PC-9 (cell line): ENCODE measurements at regions not wholly inside any gene's neighbourhood (a gene's known extent, or its start where the extent isn't known, plus 50 kb on each side); places are given as distances from the start of the nearest gene placed in this dataset.

Experiments used
- BruUV-seq: library from RNA; stranded (reverse); fragments of 400-500 nt; replicated peaks from 2 replicates; lab custom pipeline; 2021; lab: Mats Ljungman, UMichigan
- CTCF ChIA-PET: fragments of 300-600 bp; sonication (Branson Sonifier 250); formaldehyde crosslinking; loops from one replicate; lab custom pipeline; 2022; ENCODE audit warnings: antibody characterized with exemption; lab: Charles Lee
- POLR2A ChIA-PET: fragments of 300-600 bp; sonication (Branson Sonifier 250); formaldehyde crosslinking; loops from one replicate; lab custom pipeline; 2022; ENCODE audit warnings: antibody characterized with exemption; ENCODE audit not compliant: unreplicated experiment; lab: Charles Lee
- DNase-seq, 2 experiments: peaks; one replicate each; pipeline versions ENCODE4 v3.0.0 to v3.0.0-alpha.2; 2015 to 2022; ENCODE audit warnings: mixed read lengths in 1 of 2
- H2AFZ ChIP-seq: fragments of 200-600 bp; sonication (generic); 2 replicates; pipeline ENCODE4 v1.8.1; 2017; ENCODE audit warnings: antibody characterized with exemption
- H3F3A ChIP-seq: fragments of 200-600 bp; sonication (generic); 2 replicates; pipeline ENCODE4 v1.8.1; 2017; ENCODE audit warnings: antibody characterized with exemption, mild to moderate bottlenecking, low read depth; ENCODE audit not compliant: insufficient read depth
- H3K27ac ChIP-seq: fragments of 200-600 bp; sonication (generic); 2 replicates; pipeline ENCODE4 v1.6.1; 2016; ENCODE audit warnings: mixed run types
- H3K27me3 ChIP-seq: fragments of 200-600 bp; sonication (generic); 2 replicates; pipeline ENCODE4 v1.6.1; 2016; ENCODE audit warnings: low read depth, mixed run types; ENCODE audit not compliant: insufficient read depth
- H3K36me3 ChIP-seq: fragments of 200-600 bp; sonication (generic); 2 replicates; pipeline ENCODE4 v1.6.1; 2016; ENCODE audit warnings: low read depth, mixed run types
- H3K4me1 ChIP-seq: fragments of 200-600 bp; sonication (generic); replicated peaks from 2 replicates; pipeline ENCODE4 v1.6.1; 2016; ENCODE audit warnings: mixed run types; ENCODE audit not compliant: insufficient read depth
- H3K4me2 ChIP-seq: fragments of 200-600 bp; sonication (generic); 2 replicates; pipeline ENCODE4 v1.6.1; 2017; ENCODE audit warnings: mixed run types
- H3K4me3 ChIP-seq: fragments of 200-600 bp; sonication (generic); 2 replicates; pipeline ENCODE4 v1.6.1; 2016; ENCODE audit warnings: mixed run types
- H3K79me2 ChIP-seq: fragments of 200-600 bp; sonication (generic); 2 replicates; pipeline ENCODE4 v1.6.1; 2017; ENCODE audit warnings: low read depth, mixed run types
- H3K9me2 ChIP-seq: fragments of 200-600 bp; sonication (generic); 2 replicates; pipeline ENCODE4 v1.8.1; 2017; ENCODE audit warnings: mild to moderate bottlenecking; ENCODE audit not compliant: insufficient read depth
- H3K9me3 ChIP-seq: fragments of 200-600 bp; sonication (generic); 2 replicates; pipeline ENCODE4 v1.8.1; 2016; ENCODE audit warnings: low read depth; ENCODE audit not compliant: insufficient read depth
- H4K20me1 ChIP-seq: fragments of 200-600 bp; sonication (generic); 2 replicates; pipeline ENCODE4 v1.8.1; 2017; ENCODE audit not compliant: insufficient read depth
- EZH2 ChIP-seq: fragments of 200-600 bp; sonication (generic); IDR thresholded peaks from 2 replicates; pipeline ENCODE4 v1.8.0; 2017; ENCODE audit warnings: antibody characterized with exemption, low read depth
- intact Hi-C: fragments of 100-400 bp; cut with micrococcal nuclease; formaldehyde crosslinking; loops from one replicate; pipeline ENCODE4 v1.10.0; 2022; ENCODE audit not compliant: unreplicated experiment
- TF ChIP-seq, protein P1 (sequence below): fragments of 200-600 bp; sonication (generic); conservative IDR thresholded peaks from 2 replicates; pipeline ENCODE4 v1.6.1; 2017; ENCODE audit warnings: mixed run types, antibody characterized with exemption, mild to moderate bottlenecking, moderate library complexity

DNA sequence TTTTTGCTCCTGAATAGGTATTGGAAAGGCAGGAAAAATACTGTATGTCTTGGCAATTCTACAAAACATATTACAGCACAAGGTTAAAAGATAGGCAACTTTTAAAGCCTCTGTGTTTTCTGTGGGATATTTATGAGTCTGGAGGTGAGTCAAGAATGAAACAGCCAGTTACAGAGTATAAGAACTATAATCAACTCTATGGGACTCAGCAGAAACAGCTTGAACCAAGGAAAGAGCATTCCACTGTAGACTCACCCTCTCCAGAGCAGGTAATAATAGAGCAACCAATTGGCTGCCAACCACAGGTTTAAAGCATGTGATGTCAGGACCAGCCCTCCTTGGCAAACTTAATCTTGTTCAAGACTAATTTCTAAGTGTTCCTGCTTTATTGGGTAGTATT is 100.5 kb upstream of the MDM1 start:
- no peaks in the 10 kb centered on the region for H3K36me3 ChIP-seq
- no TSS peak for BruUV-seq
- intact Hi-C loops, result no loop called here
- TF ChIP-seq, protein P1, sequence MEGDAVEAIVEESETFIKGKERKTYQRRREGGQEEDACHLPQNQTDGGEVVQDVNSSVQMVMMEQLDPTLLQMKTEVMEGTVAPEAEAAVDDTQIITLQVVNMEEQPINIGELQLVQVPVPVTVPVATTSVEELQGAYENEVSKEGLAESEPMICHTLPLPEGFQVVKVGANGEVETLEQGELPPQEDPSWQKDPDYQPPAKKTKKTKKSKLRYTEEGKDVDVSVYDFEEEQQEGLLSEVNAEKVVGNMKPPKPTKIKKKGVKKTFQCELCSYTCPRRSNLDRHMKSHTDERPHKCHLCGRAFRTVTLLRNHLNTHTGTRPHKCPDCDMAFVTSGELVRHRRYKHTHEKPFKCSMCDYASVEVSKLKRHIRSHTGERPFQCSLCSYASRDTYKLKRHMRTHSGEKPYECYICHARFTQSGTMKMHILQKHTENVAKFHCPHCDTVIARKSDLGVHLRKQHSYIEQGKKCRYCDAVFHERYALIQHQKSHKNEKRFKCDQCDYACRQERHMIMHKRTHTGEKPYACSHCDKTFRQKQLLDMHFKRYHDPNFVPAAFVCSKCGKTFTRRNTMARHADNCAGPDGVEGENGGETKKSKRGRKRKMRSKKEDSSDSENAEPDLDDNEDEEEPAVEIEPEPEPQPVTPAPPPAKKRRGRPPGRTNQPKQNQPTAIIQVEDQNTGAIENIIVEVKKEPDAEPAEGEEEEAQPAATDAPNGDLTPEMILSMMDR, result no peak
- TF ChIP-seq EZH2, result no peak
- no peaks in the 10 kb centered on the region for H4K20me1 ChIP-seq
- no peak for DNase-seq
- H3K9me2 ChIP-seq, result no peaks in the 10 kb centered on the region
- peaks cover 5% of the 10 kb centered on the region for H3K4me1 ChIP-seq
- ChIA-PET POLR2A (no interaction called here), CTCF (no interaction called here)
- H2AFZ ChIP-seq, result no peak overlapping the region
- no peaks in the 10 kb centered on the region for H3K79me2 ChIP-seq
- no peaks in the 10 kb centered on the region for H3K27me3 ChIP-seq
- no peaks in the 10 kb centered on the region for H3F3A ChIP-seq
- H3K9me3 ChIP-seq, result no peaks in the 10 kb centered on the region; the same call in 1 of the 2 replicates
- H3K27ac ChIP-seq, result no peak overlapping the region
- H3K4me3 ChIP-seq, result no peak overlapping the region
- no peak overlapping the region for H3K4me2 ChIP-seq

GRCh38 chr12:68434391-68435298 is 102.5 kb upstream of the MDM1 start:
- ChIA-PET POLR2A (no interaction called here), CTCF (no interaction called here)
- H3K36me3 ChIP-seq, result no peaks in the 10 kb centered on the region
- BruUV-seq, result no TSS peak
- no peak overlapping the region for H3K4me3 ChIP-seq
- no peak for DNase-seq
- H3K79me2 ChIP-seq, result no peaks in the 10 kb centered on the region
- peaks cover 5% of the 10 kb centered on the region for H3K4me1 ChIP-seq
- H3F3A ChIP-seq, result no peaks in the 10 kb centered on the region
- no peak overlapping the region for H2AFZ ChIP-seq
- no peaks in the 10 kb centered on the region for H3K9me2 ChIP-seq
- intact Hi-C loops, result no loop called here
- H3K27ac ChIP-seq, result no peak overlapping the region
- no peaks in the 10 kb centered on the region; the same call in 1 of the 2 replicates for H3K9me3 ChIP-seq
- no peaks in the 10 kb centered on the region for H4K20me1 ChIP-seq
- TF ChIP-seq, protein P1, result no peak
- no peak for TF ChIP-seq EZH2
- H3K27me3 ChIP-seq, result no peaks in the 10 kb centered on the region
- H3K4me2 ChIP-seq, result no peak overlapping the region

DNA sequence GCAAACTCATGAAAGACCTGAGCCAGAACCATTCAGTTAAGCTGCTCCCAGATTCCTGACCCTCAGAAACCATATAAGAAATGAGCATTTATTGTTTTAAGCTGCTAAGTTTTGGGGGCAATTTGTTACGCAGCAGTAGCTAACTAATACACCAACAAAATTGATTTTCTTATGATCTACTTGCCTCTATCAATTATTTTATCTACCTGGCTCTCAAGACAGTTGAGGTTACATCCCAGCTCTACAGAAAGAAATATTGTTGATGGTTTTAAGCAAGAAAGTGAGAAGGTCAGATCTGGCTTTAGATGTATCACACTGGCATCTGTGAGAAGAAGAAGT is 103.1 kb upstream of the MDM1 start:
- Histone ChIP-seq H3K27ac (no peak overlapping the region), H3K9me3 (no peaks in the 10 kb centered on the region; the same call in 1 of the 2 replicates), H3K4me1 (peaks cover 5% of the 10 kb centered on the region), H3K27me3 (no peaks in the 10 kb centered on the region), H2AFZ (no peak overlapping the region), H3K4me2 (no peak overlapping the region), H3K36me3 (no peaks in the 10 kb centered on the region), H3K79me2 (no peaks in the 10 kb centered on the region), H3K4me3 (no peak overlapping the region), H3F3A (no peaks in the 10 kb centered on the region), H3K9me2 (no peaks in the 10 kb centered on the region), H4K20me1 (no peaks in the 10 kb centered on the region)
- TF ChIP-seq, protein P1, result no peak
- TF ChIP-seq EZH2, result no peak
- ChIA-PET CTCF (no interaction called here), POLR2A (interaction anchor here (0.6 kb wide), 1 partner anchor 611 kb away, joined by 3 read pairs; no protein-coding TSS in a partner anchor)
- intact Hi-C loops, result no loop called here
- no peak for DNase-seq
- BruUV-seq, result no TSS peak
